Lower lobe of right lung (tissue), 2 donors: ENCODE measurements at regions not wholly inside any gene's neighbourhood (a gene's known extent, or its start where the extent isn't known, plus 50 kb on each side); places are given as distances from the start of the nearest gene placed in this dataset.

Source experiments
- ATAC-seq, 2 donors: fragments of 200-7000 bp; cut with Tn5 transposase; one replicate each; pipeline ENCODE4 v1.9.1; 2020 to 2022; ENCODE audit warnings: mild to moderate bottlenecking in 2 of 2, moderate library complexity in 2 of 2
- DNase-seq: peaks from one replicate; pipeline ENCODE4 v3.0.0-alpha.2; 2020
- H3K27ac ChIP-seq: fragments of 200-600 bp; one replicate; pipeline ENCODE4 v1.8.0; 2022
- H3K27me3 ChIP-seq: fragments of 200-600 bp; one replicate; pipeline ENCODE4 v1.8.0; 2022; ENCODE audit warnings: low read depth
- H3K36me3 ChIP-seq: fragments of 200-600 bp; one replicate; pipeline ENCODE4 v1.8.0; 2022; ENCODE audit warnings: mild to moderate bottlenecking
- H3K4me1 ChIP-seq: fragments of 200-600 bp; one replicate; pipeline ENCODE4 v1.8.0; 2022
- H3K4me3 ChIP-seq: fragments of 200-600 bp; one replicate; pipeline ENCODE4 v1.8.0; 2022; ENCODE audit warnings: mild to moderate bottlenecking
- H3K9me3 ChIP-seq: fragments of 200-600 bp; one replicate; pipeline ENCODE4 v1.8.0; 2022
- intact Hi-C: fragments of 100-400 bp; cut with DNase I; formaldehyde crosslinking; loops from one replicate; pipeline ENCODE4 v1.11.0; 2022
- TF ChIP-seq, protein P1 (sequence below): fragments of 200-600 bp; IDR thresholded peaks from one replicate; pipeline ENCODE4 v1.8.0; 2022; ENCODE audit warnings: antibody characterized with exemption, mild to moderate bottlenecking
- donor health status: DM: no; HTN: yes; CAD: no; lungs with severe emphysema.

DNA sequence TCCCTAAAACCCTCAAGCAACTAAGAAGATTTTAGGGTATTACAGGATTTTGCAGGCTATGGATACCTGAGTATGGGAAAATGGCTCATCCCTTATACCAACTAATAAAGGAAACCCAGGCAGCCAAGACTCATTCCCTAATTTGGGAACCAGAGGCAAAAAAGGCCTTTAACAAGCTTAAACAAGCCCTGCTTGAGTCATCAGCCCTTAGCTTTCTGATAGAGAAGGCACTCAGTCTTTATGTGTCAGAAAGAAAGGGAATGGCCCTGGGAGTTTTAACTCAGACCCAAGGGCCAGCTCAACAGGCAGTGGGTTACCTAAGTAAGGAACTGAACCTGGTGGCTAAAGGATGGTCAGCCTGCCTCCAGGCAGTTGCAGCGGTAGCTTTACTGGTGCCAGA lies 96.9 kb upstream of the RMP24 start:
- intact Hi-C loops: no loop called here
- TF ChIP-seq, protein P1, sequence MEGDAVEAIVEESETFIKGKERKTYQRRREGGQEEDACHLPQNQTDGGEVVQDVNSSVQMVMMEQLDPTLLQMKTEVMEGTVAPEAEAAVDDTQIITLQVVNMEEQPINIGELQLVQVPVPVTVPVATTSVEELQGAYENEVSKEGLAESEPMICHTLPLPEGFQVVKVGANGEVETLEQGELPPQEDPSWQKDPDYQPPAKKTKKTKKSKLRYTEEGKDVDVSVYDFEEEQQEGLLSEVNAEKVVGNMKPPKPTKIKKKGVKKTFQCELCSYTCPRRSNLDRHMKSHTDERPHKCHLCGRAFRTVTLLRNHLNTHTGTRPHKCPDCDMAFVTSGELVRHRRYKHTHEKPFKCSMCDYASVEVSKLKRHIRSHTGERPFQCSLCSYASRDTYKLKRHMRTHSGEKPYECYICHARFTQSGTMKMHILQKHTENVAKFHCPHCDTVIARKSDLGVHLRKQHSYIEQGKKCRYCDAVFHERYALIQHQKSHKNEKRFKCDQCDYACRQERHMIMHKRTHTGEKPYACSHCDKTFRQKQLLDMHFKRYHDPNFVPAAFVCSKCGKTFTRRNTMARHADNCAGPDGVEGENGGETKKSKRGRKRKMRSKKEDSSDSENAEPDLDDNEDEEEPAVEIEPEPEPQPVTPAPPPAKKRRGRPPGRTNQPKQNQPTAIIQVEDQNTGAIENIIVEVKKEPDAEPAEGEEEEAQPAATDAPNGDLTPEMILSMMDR: no peak

DNA sequence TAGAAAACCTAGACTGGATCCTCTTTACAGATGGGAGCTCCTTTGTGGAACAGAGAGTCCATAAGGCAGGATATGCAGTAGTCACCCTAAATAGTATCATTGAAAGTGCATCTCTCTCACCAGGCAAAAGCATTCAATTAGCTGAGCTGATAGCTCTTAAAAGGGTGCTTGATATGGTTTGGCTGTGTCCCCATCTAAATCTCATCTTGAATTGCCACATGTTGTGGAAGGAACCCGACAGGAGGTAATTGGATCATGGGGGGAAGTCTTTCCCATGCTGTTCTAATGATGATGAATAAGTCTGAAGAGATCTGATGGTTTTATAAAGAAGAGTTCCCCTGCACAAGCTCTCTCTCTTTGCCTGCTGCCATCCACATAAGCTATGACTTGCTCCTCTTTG lies 96.2 kb upstream of the RMP24 start:
- ATAC-seq (no peak), DNase-seq (no peak)
- intact Hi-C loops: no loop called here
- Histone ChIP-seq H3K4me3 (no peak overlapping the region), H3K36me3 (no peaks in the 10 kb centered on the region), H3K27me3 (no peaks in the 10 kb centered on the region), H3K4me1 (no peaks in the 10 kb centered on the region), H3K27ac (no peak overlapping the region), H3K9me3 (peaks cover 6% of the 10 kb centered on the region)
- TF ChIP-seq, protein P1: no peak

More for the DNA sequence above, 96.9 kb upstream of the RMP24 start:
- peaks cover 6% of the 10 kb centered on the region for H3K9me3 ChIP-seq
- H3K27me3 ChIP-seq: no peaks in the 10 kb centered on the region
- DNase-seq (no peak), ATAC-seq (no peak)
- H3K36me3 ChIP-seq: no peaks in the 10 kb centered on the region
- H3K27ac ChIP-seq: no peak overlapping the region
- no peak overlapping the region for H3K4me3 ChIP-seq
- no peaks in the 10 kb centered on the region for H3K4me1 ChIP-seq

DNA sequence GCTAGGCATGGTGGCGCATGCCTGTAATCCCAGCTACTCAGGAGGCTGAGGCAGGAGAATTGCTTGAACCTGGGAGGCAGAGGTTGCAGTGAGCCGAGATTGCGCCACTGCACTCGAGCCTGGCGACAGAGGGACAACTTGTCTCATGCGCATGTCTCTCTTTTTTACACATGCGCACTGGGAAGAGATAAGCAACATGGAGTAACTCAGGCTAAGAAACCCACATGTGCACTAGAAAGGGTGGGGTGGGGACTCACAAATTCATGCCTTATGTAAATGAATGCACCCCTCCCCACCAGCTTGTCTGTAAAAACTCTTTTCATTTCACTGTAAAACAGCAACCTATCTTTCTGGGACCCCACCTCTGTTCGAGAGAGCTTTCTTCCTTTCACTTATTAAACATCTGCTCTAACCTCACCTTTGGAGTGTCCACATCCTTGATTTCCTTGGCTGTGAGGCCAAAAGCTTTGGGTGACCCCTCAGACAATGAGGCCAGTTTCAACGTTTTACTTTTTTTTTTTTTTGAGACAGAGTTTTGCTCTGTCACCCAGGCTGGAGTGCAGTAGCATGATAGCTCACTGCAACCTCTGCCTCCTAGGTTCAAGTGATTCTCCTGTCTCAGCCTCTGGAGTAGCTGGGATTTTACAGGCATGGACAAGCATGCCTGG lies 91.6 kb upstream of the RMP24 start:
- TF ChIP-seq, protein P1: no peak
- no peak for ATAC-seq
- no peak for DNase-seq
- intact Hi-C loops: no loop called here
- H3K27ac ChIP-seq: no peak overlapping the region
- no peaks in the 10 kb centered on the region for H3K27me3 ChIP-seq
- H3K9me3 ChIP-seq: no peaks in the 10 kb centered on the region
- H3K36me3 ChIP-seq: no peaks in the 10 kb centered on the region
- H3K4me3 ChIP-seq: no peak overlapping the region
- H3K4me1 ChIP-seq: no peaks in the 10 kb centered on the region

DNA sequence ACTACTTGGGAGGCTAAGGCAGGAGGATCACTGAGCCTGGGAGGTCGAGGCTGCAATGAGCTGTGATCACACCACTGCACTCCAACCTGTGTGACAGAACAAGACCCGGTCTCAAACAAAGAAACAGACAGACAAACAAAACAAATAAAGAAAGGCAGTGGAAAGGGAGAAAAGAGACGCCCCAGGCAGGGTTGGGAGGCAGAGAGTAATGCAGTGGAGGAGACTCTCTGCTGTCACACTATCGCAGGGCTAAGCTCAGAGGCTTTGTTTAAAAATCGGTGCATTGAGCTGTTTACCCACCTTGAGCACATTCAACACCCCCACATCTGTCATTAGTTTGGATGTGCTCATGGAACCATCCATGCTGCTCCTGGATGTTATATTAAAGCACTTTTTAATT lies 84.2 kb upstream of the RMP24 start:
- no peaks in the 10 kb centered on the region for H3K4me1 ChIP-seq
- H3K27ac ChIP-seq: no peak overlapping the region
- no peak overlapping the region for H3K4me3 ChIP-seq
- no peaks in the 10 kb centered on the region for H3K27me3 ChIP-seq
- no peak for ATAC-seq
- DNase-seq: no peak
- H3K36me3 ChIP-seq: no peaks in the 10 kb centered on the region
- H3K9me3 ChIP-seq: no peaks in the 10 kb centered on the region
- TF ChIP-seq, protein P1: no peak
- intact Hi-C loops: no loop called here

DNA sequence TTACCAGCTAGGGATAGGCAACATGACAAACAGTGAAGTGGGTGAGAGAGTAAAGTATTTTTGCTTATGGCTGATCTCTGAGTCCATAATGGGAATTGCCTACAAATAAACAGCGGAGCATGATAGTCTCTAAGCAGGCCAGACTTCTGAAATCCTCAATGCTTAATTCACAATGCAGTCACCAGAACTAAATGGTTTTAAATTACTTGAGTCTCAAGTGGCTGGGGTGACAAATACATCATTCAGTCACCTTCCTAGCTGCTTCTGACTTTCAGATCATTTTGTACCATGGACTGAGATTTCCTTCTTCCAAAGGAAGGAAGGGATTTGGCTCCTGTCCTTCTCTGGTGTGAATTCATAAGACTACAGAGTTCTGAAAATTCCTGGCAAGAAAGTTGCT lies 82.8 kb upstream of the RMP24 start:
- ATAC-seq (no peak), DNase-seq (no peak)
- H3K36me3 ChIP-seq: no peaks in the 10 kb centered on the region
- no peak overlapping the region for H3K4me3 ChIP-seq
- TF ChIP-seq, protein P1: no peak
- H3K4me1 ChIP-seq: no peaks in the 10 kb centered on the region
- intact Hi-C loops: no loop called here
- H3K27me3 ChIP-seq: no peaks in the 10 kb centered on the region
- H3K9me3 ChIP-seq: no peaks in the 10 kb centered on the region
- no peak overlapping the region for H3K27ac ChIP-seq
